Adrenal gland (tissue), 5 donors: ENCODE measurements at regions not wholly inside any gene's neighbourhood (a gene's known extent, or its start where the extent isn't known, plus 50 kb on each side); places are given as distances from the start of the nearest gene placed in this dataset.

Experiments
- CTCF ChIP-seq, 6 experiments: fragments of 450-650 bp in 4 of 6; fragments of 200-600 bp in 2 of 6; sonication (generic) in 1 of 6; IDR thresholded peaks; 1 replicate in 5 of 6; 2 replicates in 1 of 6; pipeline versions ENCODE4 v1.5.1 to v1.8.0; 2016 to 2021; ENCODE audit warnings: antibody characterized with exemption in 6 of 6, mild to moderate bottlenecking in 2 of 6, moderate library complexity in 1 of 6
- POLR2A ChIP-seq, 2 donors: fragments of 450-650 bp; IDR thresholded peaks; one replicate each; pipeline ENCODE4 v1.6.1; 2017; ENCODE audit warnings: antibody characterized with exemption in 2 of 2, mild to moderate bottlenecking in 2 of 2, moderate library complexity in 1 of 2
- donor health status: DM: no; HTN: no; CAD: no.

GRCh38 chr2:172169611-172170010, 66.9 kb upstream of the DLX2 start:
- no peak for TF ChIP-seq CTCF (IDR thresholded peaks at IDR 0.05)
- TF ChIP-seq POLR2A (IDR thresholded peaks at IDR 0.05), result no peak
